A549 (cell line): ENCODE measurements at regions not wholly inside any gene's neighbourhood (a gene's known extent, or its start where the extent isn't known, plus 50 kb on each side); places are given as distances from the start of the nearest gene placed in this dataset.

Experiments used
- ATAC-seq, 2 experiments: fragments of 200-7000 bp in 1 of 2; fragments of >200 bp in 1 of 2; cut with Nextera tagmentation in 1 of 2; cut with Tn5 transposase in 1 of 2; 3 replicates each; pipeline versions ENCODE4 v1.8.0 to v1.9.1; 2018 to 2020; ENCODE audit warnings: mild to moderate bottlenecking in 1 of 2, moderate library complexity in 1 of 2
- CTCF ChIA-PET: fragments of 300-600 bp; sonication (Branson Sonifier 250); formaldehyde crosslinking; extraction: SDS; loops from one replicate; lab custom pipeline; 2021; ENCODE audit warnings: antibody characterized with exemption, inconsistent platforms; lab: Yijun Ruan, JAX
- POLR2A ChIA-PET: fragments of 350-600 bp; formaldehyde crosslinking; extraction: SDS; loops from one replicate; lab custom pipeline; 2021; ENCODE audit warnings: antibody characterized with exemption, inconsistent platforms; lab: Yijun Ruan, JAX
- DNase-seq, 2 experiments: peaks; one replicate each; pipeline versions ENCODE4 v3.0.0 to v3.0.0-alpha.2; 2011 to 2016; ENCODE audit warnings: low read depth in 1 of 2, low spot score in 1 of 2
- FAIRE-seq: peaks from 2 replicates; lab custom pipeline; 2011; peaks lifted over from hg19 to GRCh38; lab: Jason Lieb, UNC
- H3K27ac ChIP-seq, 2 experiments: fragments of >200 bp; sonication (Bioruptor Twin); formaldehyde crosslinking; 3 replicates each; pipeline ENCODE4 v1.5.1; 2016 to 2017
- H3K4me1 ChIP-seq: fragments of >200 bp; sonication (Bioruptor Twin); formaldehyde crosslinking; 3 replicates; pipeline ENCODE4 v1.6.1; 2016
- H3K4me2 ChIP-seq: fragments of >200 bp; sonication (Bioruptor Twin); formaldehyde crosslinking; 3 replicates; pipeline ENCODE4 v1.6.1; 2016
- H3K4me3 ChIP-seq: fragments of >200 bp; sonication (Bioruptor Twin); formaldehyde crosslinking; 3 replicates; pipeline ENCODE4 v1.5.1; 2016
- H3K9me3 ChIP-seq: fragments of >200 bp; sonication (Bioruptor Twin); formaldehyde crosslinking; 3 replicates; pipeline ENCODE4 v1.6.1; 2016
- BHLHE40 ChIP-seq: IDR thresholded peaks from 2 replicates; pipeline ENCODE4 v1.6.1; 2012; ENCODE audit warnings: low read depth, low read length, inconsistent platforms
- CEBPB ChIP-seq, 2 experiments: fragments of >200 bp in 1 of 2; sonication (Bioruptor Twin) in 1 of 2; formaldehyde crosslinking in 1 of 2; IDR thresholded peaks; 2 replicates each; pipeline ENCODE4 v1.6.1; 2012 to 2016
- CHD2 ChIP-seq: fragments of 150-350 bp; IDR thresholded peaks from 2 replicates; pipeline ENCODE4 v1.6.1; 2014; ENCODE audit warnings: low read length; ENCODE audit not compliant: partially characterized antibody
- CHD4 ChIP-seq: fragments of 200-600 bp; sonication (generic); IDR thresholded peaks from 2 replicates; pipeline ENCODE4 v1.6.1; 2016; ENCODE audit warnings: antibody characterized with exemption, mild to moderate bottlenecking, borderline replicate concordance
- GATA3 ChIP-seq: IDR thresholded peaks from 2 replicates; pipeline ENCODE4 v1.6.1; 2012; ENCODE audit warnings: borderline replicate concordance
- HOXA7 ChIP-seq: fragments of 250-450 bp; sonication (Bioruptor Pico); IDR thresholded peaks from 2 replicates; pipeline ENCODE4 v1.5.0; 2020; ENCODE audit warnings: mild to moderate bottlenecking, moderate library complexity
- HOXB5 ChIP-seq: fragments of 250-450 bp; sonication (Bioruptor Pico); IDR thresholded peaks from 2 replicates; pipeline ENCODE4 v1.5.0; 2020; ENCODE audit warnings: mild to moderate bottlenecking, moderate library complexity
- JUN ChIP-seq, 2 experiments: fragments of >200 bp; sonication (Bioruptor Twin); formaldehyde crosslinking; IDR thresholded peaks; 2 replicates in 1 of 2; 3 replicates in 1 of 2; pipeline ENCODE4 v1.6.1; 2016 to 2017
- KDM5A ChIP-seq: fragments of 200-600 bp; sonication (generic); IDR thresholded peaks from 2 replicates; pipeline ENCODE4 v1.6.1; 2016; ENCODE audit warnings: antibody characterized with exemption, mild to moderate bottlenecking
- MAFK ChIP-seq: fragments of 450-650 bp; IDR thresholded peaks from 2 replicates; pipeline ENCODE4 v1.6.1; 2014; ENCODE audit not compliant: partially characterized antibody
- MYC ChIP-seq: IDR thresholded peaks from 2 replicates; pipeline ENCODE4 v1.6.1; 2012; ENCODE audit warnings: mild to moderate bottlenecking, inconsistent platforms, low read length, improper control_type of control experiment, borderline replicate concordance
- NFE2L2 ChIP-seq: fragments of 150-350 bp; conservative IDR thresholded peaks from 2 replicates; pipeline ENCODE4 v1.6.1; 2014; ENCODE audit warnings: low read length
- NPAS2 ChIP-seq: fragments of 250-450 bp; sonication (Bioruptor Pico); IDR thresholded peaks from 2 replicates; pipeline ENCODE4 v1.8.0; 2022; ENCODE audit warnings: mild to moderate bottlenecking, moderate library complexity, borderline replicate concordance
- PHF8 ChIP-seq: fragments of 200-600 bp; sonication (generic); IDR thresholded peaks from 2 replicates; pipeline ENCODE4 v1.6.1; 2016; ENCODE audit warnings: low read depth, mild to moderate bottlenecking, antibody characterized with exemption, moderate library complexity, borderline replicate concordance
- POLR2A ChIP-seq: IDR thresholded peaks from 2 replicates; pipeline ENCODE4 v1.6.1; 2012; ENCODE audit warnings: mild to moderate bottlenecking, low read length
- POLR2AphosphoS2 ChIP-seq: conservative IDR thresholded peaks from 2 replicates; pipeline ENCODE4 v1.6.1; 2012; ENCODE audit warnings: low read length, improper control_type of control experiment, inconsistent platforms
- RCOR1 ChIP-seq: fragments of 150-350 bp; IDR thresholded peaks from 2 replicates; pipeline ENCODE4 v1.6.1; 2014; ENCODE audit warnings: antibody characterized with exemption, low read length, low read depth
- RNF2 ChIP-seq: fragments of 200-600 bp; sonication (generic); IDR thresholded peaks from 2 replicates; pipeline ENCODE4 v1.6.1; 2016; ENCODE audit warnings: low read depth, mild to moderate bottlenecking, antibody characterized with exemption, moderate library complexity, borderline replicate concordance
- SMC3 ChIP-seq: fragments of >200 bp; sonication (Bioruptor Twin); formaldehyde crosslinking; IDR thresholded peaks from 3 replicates; pipeline ENCODE4 v1.6.1; 2018; ENCODE audit warnings: inconsistent platforms
- TP53 ChIP-seq: fragments of 250-450 bp; sonication (Bioruptor Pico); IDR thresholded peaks from 2 replicates; pipeline ENCODE4 v1.5.0; 2021; ENCODE audit warnings: mild to moderate bottlenecking, moderate library complexity
- ZFP36 ChIP-seq: fragments of 450-650 bp; IDR thresholded peaks from 2 replicates; pipeline ENCODE4 v1.6.1; 2014; ENCODE audit warnings: borderline replicate concordance; ENCODE audit not compliant: partially characterized antibody
- ZSCAN20 ChIP-seq: fragments of 250-450 bp; sonication (Bioruptor Pico); IDR thresholded peaks from 2 replicates; pipeline ENCODE4 v1.8.0; 2022; ENCODE audit warnings: mild to moderate bottlenecking, moderate library complexity
- WGBS: methylation state at CpG from one replicate; pipeline ENCODE4 v1.1.6; 2017; ENCODE audit errors: missing lambda C conversion rate; 5-methylcytosine and 5-hydroxymethylcytosine counted together
- TF ChIP-seq, protein P1 (sequence below): fragments of 200-600 bp; sonication (generic); IDR thresholded peaks from 2 replicates; pipeline ENCODE4 v1.6.1; 2016; ENCODE audit warnings: antibody characterized with exemption, mild to moderate bottlenecking, moderate library complexity
- TF ChIP-seq, protein P2 (sequence below): fragments of 250-450 bp; sonication (Bioruptor Pico); IDR thresholded peaks from 2 replicates; pipeline ENCODE4 v1.5.0; 2021; ENCODE audit warnings: mild to moderate bottlenecking, moderate library complexity, borderline replicate concordance
- TF ChIP-seq, protein P3 (sequence below): IDR thresholded peaks from 2 replicates; pipeline ENCODE4 v1.6.1; 2012
- TF ChIP-seq, protein P4 (sequence below): IDR thresholded peaks from 2 replicates; pipeline ENCODE4 v1.6.1; 2012; ENCODE audit warnings: low read depth, borderline replicate concordance

DNA sequence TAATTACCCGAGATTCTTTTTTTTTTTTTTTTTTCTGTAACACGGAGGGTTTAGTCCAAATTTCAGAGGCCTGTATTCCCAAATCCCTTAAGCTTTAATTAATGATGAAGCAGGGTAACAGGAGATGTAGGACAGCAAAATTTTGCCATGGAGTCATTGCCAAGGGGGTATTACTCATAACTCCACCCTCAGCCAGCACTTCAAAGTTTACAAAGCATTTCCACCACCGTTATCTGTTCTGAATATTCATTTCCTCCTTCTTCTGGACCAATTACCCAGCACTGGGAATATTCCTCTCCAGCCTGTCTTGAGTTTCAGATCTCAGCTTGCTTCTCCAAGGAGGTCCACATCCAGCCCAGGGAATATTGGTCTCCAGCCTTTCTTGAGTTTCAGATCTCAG is 747.5 kb upstream of the EEF2KMT start:
- no peak overlapping the region for H3K4me3 ChIP-seq
- no peak overlapping the region for H3K4me2 ChIP-seq
- FAIRE-seq (no peak), ATAC-seq (no peak), DNase-seq (no peak)
- H3K4me1 ChIP-seq, result no peaks in the 10 kb centered on the region
- H3K9me3 ChIP-seq, result no peaks in the 10 kb centered on the region; the same call in 2 of the 3 replicates
- H3K27ac ChIP-seq, result no peak overlapping the region
- TF ChIP-seq MYC (no peak), ZFP36 (no peak), NFE2L2 (no peak), HOXB5 (CRISPR knock-in tag) (no peak), KDM5A (no peak), CEBPB (IDR thresholded peaks at IDR 0.05) (no peak), CHD2 (no peak), RNF2 (no peak), BHLHE40 (no peak), PHF8 (no peak), POLR2A (no peak)
- TF ChIP-seq, protein P1, sequence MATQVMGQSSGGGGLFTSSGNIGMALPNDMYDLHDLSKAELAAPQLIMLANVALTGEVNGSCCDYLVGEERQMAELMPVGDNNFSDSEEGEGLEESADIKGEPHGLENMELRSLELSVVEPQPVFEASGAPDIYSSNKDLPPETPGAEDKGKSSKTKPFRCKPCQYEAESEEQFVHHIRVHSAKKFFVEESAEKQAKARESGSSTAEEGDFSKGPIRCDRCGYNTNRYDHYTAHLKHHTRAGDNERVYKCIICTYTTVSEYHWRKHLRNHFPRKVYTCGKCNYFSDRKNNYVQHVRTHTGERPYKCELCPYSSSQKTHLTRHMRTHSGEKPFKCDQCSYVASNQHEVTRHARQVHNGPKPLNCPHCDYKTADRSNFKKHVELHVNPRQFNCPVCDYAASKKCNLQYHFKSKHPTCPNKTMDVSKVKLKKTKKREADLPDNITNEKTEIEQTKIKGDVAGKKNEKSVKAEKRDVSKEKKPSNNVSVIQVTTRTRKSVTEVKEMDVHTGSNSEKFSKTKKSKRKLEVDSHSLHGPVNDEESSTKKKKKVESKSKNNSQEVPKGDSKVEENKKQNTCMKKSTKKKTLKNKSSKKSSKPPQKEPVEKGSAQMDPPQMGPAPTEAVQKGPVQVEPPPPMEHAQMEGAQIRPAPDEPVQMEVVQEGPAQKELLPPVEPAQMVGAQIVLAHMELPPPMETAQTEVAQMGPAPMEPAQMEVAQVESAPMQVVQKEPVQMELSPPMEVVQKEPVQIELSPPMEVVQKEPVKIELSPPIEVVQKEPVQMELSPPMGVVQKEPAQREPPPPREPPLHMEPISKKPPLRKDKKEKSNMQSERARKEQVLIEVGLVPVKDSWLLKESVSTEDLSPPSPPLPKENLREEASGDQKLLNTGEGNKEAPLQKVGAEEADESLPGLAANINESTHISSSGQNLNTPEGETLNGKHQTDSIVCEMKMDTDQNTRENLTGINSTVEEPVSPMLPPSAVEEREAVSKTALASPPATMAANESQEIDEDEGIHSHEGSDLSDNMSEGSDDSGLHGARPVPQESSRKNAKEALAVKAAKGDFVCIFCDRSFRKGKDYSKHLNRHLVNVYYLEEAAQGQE, result no peak
- TF ChIP-seq, protein P2, sequence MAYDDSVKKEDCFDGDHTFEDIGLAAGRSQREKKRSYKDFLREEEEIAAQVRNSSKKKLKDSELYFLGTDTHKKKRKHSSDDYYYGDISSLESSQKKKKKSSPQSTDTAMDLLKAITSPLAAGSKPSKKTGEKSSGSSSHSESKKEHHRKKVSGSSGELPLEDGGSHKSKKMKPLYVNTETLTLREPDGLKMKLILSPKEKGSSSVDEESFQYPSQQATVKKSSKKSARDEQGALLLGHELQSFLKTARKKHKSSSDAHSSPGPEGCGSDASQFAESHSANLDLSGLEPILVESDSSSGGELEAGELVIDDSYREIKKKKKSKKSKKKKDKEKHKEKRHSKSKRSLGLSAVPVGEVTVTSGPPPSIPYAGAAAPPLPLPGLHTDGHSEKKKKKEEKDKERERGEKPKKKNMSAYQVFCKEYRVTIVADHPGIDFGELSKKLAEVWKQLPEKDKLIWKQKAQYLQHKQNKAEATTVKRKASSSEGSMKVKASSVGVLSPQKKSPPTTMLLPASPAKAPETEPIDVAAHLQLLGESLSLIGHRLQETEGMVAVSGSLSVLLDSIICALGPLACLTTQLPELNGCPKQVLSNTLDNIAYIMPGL (CRISPR knock-in tag), result no peak
- ChIA-PET CTCF (interaction anchor here (0.5 kb wide), 1 partner anchor 781 kb away, joined by 4 read pairs; no protein-coding TSS in a partner anchor), POLR2A (no interaction called here)
- WGBS, result 0% methylated on average over 3 of the region's 3 CpGs

DNA sequence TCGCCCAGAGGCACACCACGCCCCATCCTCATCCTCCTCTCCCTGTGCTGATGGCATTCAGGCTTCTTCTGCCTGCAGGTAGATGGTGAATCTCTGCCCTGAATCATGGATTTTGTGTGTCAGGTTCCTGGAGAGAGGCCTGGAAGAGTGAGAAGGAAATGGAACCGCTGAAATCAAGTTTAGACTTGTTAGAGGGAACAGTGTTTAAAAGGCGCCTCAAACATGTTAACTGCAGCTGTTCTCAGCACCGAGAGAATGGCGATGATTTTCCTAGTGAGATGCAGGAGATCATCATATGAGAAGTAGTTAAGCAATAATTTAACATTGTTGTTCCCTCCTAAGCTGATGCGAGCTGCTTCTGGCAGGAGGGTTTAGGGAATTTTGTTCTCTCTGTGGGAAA is 744.4 kb upstream of the EEF2KMT start:
- Histone ChIP-seq H3K4me2 (no peak overlapping the region), H3K4me1 (no peaks in the 10 kb centered on the region), H3K9me3 (no peaks in the 10 kb centered on the region; the same call in 2 of the 3 replicates), H3K4me3 (no peak overlapping the region), H3K27ac (no peak overlapping the region)
- ChIA-PET POLR2A (no interaction called here), CTCF (no interaction called here)
- no peak for TF ChIP-seq RNF2
- TF ChIP-seq SMC3, result no peak
- TF ChIP-seq TP53, result no peak
- no peak for TF ChIP-seq RCOR1
- TF ChIP-seq POLR2AphosphoS2, result no peak
- TF ChIP-seq NPAS2 (CRISPR knock-in tag), result no peak
- no peak for TF ChIP-seq HOXA7
- 8% methylated on average over 7 of the region's 7 CpGs for WGBS
- ATAC-seq (no peak), DNase-seq (no peak), FAIRE-seq (no peak)

DNA sequence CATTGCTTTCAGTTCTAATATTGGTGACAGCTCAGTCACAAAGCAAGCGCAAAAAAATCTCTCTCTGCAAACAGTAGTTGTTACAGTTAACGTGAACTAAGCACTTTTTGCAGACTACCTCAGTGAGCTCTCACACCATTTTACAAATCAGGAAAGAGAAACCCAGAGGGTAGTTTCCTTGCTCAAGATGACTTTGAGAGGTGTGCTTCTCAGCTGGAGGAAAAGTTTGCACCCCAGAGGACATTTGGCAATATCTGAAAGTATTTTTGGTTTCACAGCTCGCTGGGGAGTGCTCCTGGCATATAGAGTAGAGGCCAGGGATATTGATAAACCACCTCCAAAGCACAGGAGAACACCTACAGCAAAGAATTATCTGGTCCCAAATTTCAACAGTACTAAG is 741.1 kb upstream of the EEF2KMT start:
- H3K4me3 ChIP-seq, result no peak overlapping the region
- ATAC-seq, result no peak
- no peaks in the 10 kb centered on the region for H3K4me1 ChIP-seq
- ChIA-PET CTCF (no interaction called here), POLR2A (no interaction called here)
- 0% methylated on average over 3 of the region's 3 CpGs for WGBS
- no peak for DNase-seq
- TF ChIP-seq ZFP36, result no peak
- TF ChIP-seq RCOR1, result no peak
- no peak for TF ChIP-seq GATA3
- TF ChIP-seq ZSCAN20 (CRISPR knock-in tag), result no peak
- TF ChIP-seq, protein P3, sequence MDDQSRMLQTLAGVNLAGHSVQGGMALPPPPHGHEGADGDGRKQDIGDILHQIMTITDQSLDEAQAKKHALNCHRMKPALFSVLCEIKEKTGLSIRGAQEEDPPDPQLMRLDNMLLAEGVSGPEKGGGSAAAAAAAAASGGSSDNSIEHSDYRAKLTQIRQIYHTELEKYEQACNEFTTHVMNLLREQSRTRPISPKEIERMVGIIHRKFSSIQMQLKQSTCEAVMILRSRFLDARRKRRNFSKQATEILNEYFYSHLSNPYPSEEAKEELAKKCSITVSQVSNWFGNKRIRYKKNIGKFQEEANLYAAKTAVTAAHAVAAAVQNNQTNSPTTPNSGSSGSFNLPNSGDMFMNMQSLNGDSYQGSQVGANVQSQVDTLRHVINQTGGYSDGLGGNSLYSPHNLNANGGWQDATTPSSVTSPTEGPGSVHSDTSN, result no peak
- no peak for TF ChIP-seq KDM5A
- TF ChIP-seq CHD4, result no peak
- TF ChIP-seq PHF8, result no peak
- no peak for TF ChIP-seq NPAS2 (CRISPR knock-in tag)
- TF ChIP-seq, protein P4, sequence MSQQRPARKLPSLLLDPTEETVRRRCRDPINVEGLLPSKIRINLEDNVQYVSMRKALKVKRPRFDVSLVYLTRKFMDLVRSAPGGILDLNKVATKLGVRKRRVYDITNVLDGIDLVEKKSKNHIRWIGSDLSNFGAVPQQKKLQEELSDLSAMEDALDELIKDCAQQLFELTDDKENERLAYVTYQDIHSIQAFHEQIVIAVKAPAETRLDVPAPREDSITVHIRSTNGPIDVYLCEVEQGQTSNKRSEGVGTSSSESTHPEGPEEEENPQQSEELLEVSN, result no peak
- TF ChIP-seq MAFK, result no peak
- TF ChIP-seq, protein P2 (CRISPR knock-in tag), result no peak
- TF ChIP-seq JUN (IDR thresholded peaks at IDR 0.05), result no peak
- no peak overlapping the region for H3K27ac ChIP-seq
- FAIRE-seq, result no peak
- H3K4me2 ChIP-seq, result no peak overlapping the region
- no peaks in the 10 kb centered on the region; the same call in 2 of the 3 replicates for H3K9me3 ChIP-seq
